Naive thymus-derived CD8-positive, alpha-beta T cell (primary cell): ENCODE measurements at regions not wholly inside any gene's neighbourhood (a gene's known extent, or its start where the extent isn't known, plus 50 kb on each side); places are given as distances from the start of the nearest gene placed in this dataset.

Experiments
- ATAC-seq, 2 donors: fragments of 150-1000 bp; cut with Tn5 transposase in 1 of 2; sonication (Bioruptor Pico), chemical (Tn5 transposase) in 1 of 2; 1 replicate in 1 of 2; 2 replicates in 1 of 2; pipeline ENCODE4 v1.10.0; 2021; ENCODE audit warnings: mild to moderate bottlenecking in 2 of 2, moderate library complexity in 2 of 2
- POLR2A ChIA-PET: fragments of 350-600 bp; sonication (Branson Sonifier 250); formaldehyde crosslinking; loops from one replicate; lab custom pipeline; 2021; ENCODE audit warnings: antibody characterized with exemption; lab: Charles Lee
- DNase-seq, 10 donors: peaks; one replicate each; pipeline versions ENCODE4 v3.0.0 to v3.0.0-alpha.2; 2020 to 2022
- H3K27ac Mint-ChIP-seq, 10 donors: one replicate each; pipeline ENCODE4 v1.8.0; 2020 to 2022; ENCODE audit warnings: mild to moderate bottlenecking in 10 of 10, mixed read lengths in 10 of 10, moderate library complexity in 4 of 10, inconsistent platforms in 1 of 10
- H3K27me3 Mint-ChIP-seq, 5 donors: one replicate each; pipeline ENCODE4 v1.8.0; 2021 to 2022; ENCODE audit warnings: mixed read lengths in 5 of 5
- H3K36me3 Mint-ChIP-seq, 3 donors: one replicate each; pipeline ENCODE4 v1.8.0; 2020 to 2022; ENCODE audit warnings: mixed read lengths in 3 of 3, mild to moderate bottlenecking in 2 of 3, inconsistent platforms in 1 of 3
- H3K4me1 Mint-ChIP-seq, 4 donors: one replicate each; pipeline ENCODE4 v1.8.0; 2021 to 2022; ENCODE audit warnings: mixed read lengths in 4 of 4
- H3K4me3 Mint-ChIP-seq, 10 donors: one replicate each; pipeline ENCODE4 v1.8.0; 2020 to 2022; ENCODE audit warnings: mild to moderate bottlenecking in 10 of 10, mixed read lengths in 10 of 10, moderate library complexity in 6 of 10, inconsistent platforms in 1 of 10
- H3K9me3 Mint-ChIP-seq, 9 donors: one replicate each; pipeline ENCODE4 v1.8.0; 2020 to 2022; ENCODE audit warnings: mixed read lengths in 9 of 9, mild to moderate bottlenecking in 3 of 9, inconsistent platforms in 1 of 9, moderate library complexity in 1 of 9

DNA sequence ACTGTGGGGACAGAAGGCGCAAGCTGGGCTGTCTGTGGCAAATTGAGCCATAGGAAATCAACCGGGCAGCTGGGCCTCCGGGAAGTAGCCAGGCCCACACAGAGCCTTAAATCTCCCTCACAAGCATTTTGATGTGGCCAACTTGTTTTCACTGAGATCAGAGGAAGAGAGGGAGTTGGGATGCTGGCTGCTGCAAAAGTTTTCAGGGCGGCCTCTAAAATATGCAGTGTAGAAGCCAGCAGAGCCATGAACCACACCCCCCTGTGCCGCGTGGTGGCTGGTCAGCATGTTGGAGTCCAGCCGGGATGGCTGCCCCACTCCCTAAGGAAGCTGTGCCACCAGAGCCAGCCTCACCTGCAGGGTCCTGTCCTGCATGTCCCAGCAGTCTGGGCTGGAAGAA lies 167.4 kb downstream of the CDC5L start:
- H3K27ac Mint-ChIP-seq = no peak overlapping the region
- ATAC-seq (no peak), DNase-seq (no peak)
- no peaks in the 10 kb centered on the region for H3K4me1 Mint-ChIP-seq
- peaks cover 11 to 18% (median 15%) of the 10 kb centered on the region in 5 donors for H3K27me3 Mint-ChIP-seq
- H3K36me3 Mint-ChIP-seq = no peaks in the 10 kb centered on the region
- no peak overlapping the region for H3K4me3 Mint-ChIP-seq
- POLR2A ChIA-PET = no interaction called here
- no peaks in the 10 kb centered on the region for H3K9me3 Mint-ChIP-seq

DNA sequence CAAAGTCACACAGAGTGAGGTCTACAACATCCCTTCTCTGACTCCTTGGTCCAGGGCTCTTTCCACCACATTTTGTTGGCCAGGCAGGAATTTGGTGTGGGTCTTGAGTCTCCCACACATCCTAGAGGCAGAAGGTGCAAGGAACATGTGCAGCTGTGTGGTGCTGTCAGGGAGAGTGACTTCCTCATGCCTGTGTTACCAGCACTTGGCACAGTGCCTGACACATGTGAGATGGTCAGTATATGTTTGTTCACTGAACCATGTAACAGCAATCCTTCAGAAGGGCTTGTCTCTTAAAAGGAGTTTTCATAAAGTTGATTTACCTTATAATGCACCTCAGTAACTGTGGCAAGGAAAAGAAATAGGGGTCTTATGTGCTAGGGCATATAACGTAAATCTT lies 168.5 kb downstream of the CDC5L start:
- Mint-ChIP-seq H3K9me3 (no peaks in the 10 kb centered on the region), H3K36me3 (no peaks in the 10 kb centered on the region), H3K4me3 (no peak overlapping the region), H3K4me1 (peaks cover 0 to 2% (median under 1%) of the 10 kb centered on the region in 4 donors), H3K27me3 (peaks cover 11 to 23% (median 18%) of the 10 kb centered on the region in 5 donors), H3K27ac (no peak overlapping the region)
- DNase-seq = no peak
- ATAC-seq = no peak
- POLR2A ChIA-PET = no interaction called here

DNA sequence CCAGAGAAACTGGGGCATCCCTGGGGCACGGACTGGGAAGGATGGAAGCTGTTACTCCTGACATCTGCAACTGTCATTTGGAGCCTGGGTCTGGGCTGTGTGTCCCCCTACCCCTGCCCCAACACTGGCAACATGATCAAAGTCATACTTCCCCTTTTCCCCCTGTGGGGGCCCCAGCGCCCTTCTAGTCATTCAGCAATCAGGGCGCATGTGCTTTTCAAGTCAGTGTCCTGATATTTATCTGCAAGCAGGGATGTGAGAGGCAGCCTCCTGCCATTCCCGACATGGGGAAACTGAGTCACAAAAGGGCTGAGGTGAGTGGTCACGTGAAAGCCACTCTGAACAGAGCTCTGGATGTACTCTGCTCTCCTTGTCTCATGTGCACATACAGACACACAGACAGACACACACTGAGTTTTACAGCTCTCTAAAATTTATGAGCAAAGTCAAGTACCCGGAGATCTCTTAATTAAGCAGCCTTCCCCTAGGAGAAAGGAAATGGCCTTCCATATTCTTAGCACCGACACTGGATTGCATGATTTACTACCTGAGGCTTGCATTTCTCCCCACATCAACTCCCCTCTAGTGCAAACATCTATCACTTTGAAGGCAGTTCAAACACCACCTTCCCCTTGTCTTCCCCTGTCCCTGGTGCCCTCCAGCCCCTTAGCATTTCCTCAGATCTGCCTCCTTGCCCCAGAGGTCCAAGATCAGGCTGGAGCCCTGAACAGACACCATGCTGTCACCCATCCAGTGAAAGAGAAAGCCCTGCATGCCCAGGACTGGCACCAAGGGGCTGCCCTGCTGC lies 170.7 kb downstream of the CDC5L start:
- H3K4me1 Mint-ChIP-seq = peaks cover 6 to 13% (median 8%) of the 10 kb centered on the region in 4 donors
- H3K9me3 Mint-ChIP-seq = no peaks in the 10 kb centered on the region
- ATAC-seq = no peak
- no peaks in the 10 kb centered on the region for H3K36me3 Mint-ChIP-seq
- POLR2A ChIA-PET = no interaction called here
- DNase-seq = no peak
- peaks cover 17 to 37% (median 27%) of the 10 kb centered on the region in 5 donors for H3K27me3 Mint-ChIP-seq
- H3K27ac Mint-ChIP-seq = no peak overlapping the region
- H3K4me3 Mint-ChIP-seq = no peak overlapping the region

DNA sequence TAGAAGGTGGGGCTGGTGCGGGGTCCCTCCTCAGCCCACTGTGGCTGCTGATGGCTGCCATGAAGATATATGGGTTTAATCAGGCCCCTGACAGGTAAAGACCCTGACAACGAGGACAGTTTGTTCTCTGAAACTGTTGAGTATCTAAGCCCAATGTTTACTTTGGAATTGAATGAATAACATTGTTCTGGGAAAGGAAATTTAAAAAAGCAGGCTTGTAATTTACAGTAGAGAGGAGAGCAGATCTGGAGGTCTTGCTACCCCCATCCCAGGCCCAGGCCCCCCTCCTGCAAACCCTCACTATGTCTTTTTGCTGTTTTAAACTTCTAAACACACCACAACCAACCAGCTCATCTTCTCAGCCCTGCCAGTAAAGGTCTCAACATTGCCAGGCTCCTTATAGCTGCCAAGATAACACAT lies 171.3 kb downstream of the CDC5L start:
- H3K36me3 Mint-ChIP-seq = no peaks in the 10 kb centered on the region
- no peak overlapping the region for H3K27ac Mint-ChIP-seq
- ATAC-seq (no peak), DNase-seq (no peak)
- POLR2A ChIA-PET = no interaction called here
- H3K27me3 Mint-ChIP-seq = peaks cover 17 to 37% (median 28%) of the 10 kb centered on the region in 5 donors
- H3K4me1 Mint-ChIP-seq = peaks cover 6 to 13% (median 8%) of the 10 kb centered on the region in 4 donors
- H3K4me3 Mint-ChIP-seq = no peak overlapping the region
- H3K9me3 Mint-ChIP-seq = no peaks in the 10 kb centered on the region

DNA sequence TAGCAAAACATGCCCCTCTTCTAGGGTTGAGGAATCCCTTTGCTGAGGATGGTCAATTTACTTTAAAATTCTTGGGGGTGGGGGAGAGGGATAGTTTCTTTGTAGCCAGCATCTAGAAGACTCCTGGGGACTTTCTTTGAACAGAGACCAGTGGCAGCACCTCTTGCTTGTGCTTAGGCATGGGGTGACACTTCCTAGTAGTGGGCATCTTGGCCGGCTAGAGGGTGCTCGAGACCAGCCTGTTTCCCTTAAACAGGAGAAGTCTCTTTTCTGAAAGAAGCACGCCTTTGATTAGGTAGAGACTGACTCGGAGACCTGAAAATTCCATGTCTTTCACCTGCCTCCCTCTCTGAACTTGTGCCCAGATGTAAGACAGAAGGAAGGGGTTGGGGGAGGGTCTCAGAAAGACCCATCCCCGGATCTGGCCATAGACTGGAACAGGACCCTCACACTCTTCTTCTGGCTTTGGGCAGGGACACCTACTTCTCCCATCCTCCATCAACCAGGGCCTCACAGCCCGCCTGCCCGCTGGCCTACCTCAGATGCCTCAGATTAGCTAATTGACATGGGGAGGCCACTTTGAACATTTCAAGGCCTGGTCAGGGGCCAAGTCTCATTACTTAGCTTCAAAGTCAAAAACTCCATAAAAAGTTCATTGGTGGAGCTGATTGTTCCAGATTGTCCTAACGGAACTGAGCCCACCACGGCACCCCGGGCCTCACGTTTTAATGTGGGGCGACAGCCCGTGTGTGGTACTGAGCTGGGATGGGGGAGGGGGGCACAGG lies 172.2 kb downstream of the CDC5L start:
- POLR2A ChIA-PET = no interaction called here
- DNase-seq (no peak), ATAC-seq (no peak)
- Mint-ChIP-seq H3K4me3 (no peak overlapping the region), H3K4me1 (peaks cover 6 to 13% (median 8%) of the 10 kb centered on the region in 4 donors), H3K9me3 (no peaks in the 10 kb centered on the region), H3K27ac (no peak overlapping the region), H3K36me3 (no peaks in the 10 kb centered on the region), H3K27me3 (peaks cover 17 to 37% (median 28%) of the 10 kb centered on the region in 5 donors)

DNA sequence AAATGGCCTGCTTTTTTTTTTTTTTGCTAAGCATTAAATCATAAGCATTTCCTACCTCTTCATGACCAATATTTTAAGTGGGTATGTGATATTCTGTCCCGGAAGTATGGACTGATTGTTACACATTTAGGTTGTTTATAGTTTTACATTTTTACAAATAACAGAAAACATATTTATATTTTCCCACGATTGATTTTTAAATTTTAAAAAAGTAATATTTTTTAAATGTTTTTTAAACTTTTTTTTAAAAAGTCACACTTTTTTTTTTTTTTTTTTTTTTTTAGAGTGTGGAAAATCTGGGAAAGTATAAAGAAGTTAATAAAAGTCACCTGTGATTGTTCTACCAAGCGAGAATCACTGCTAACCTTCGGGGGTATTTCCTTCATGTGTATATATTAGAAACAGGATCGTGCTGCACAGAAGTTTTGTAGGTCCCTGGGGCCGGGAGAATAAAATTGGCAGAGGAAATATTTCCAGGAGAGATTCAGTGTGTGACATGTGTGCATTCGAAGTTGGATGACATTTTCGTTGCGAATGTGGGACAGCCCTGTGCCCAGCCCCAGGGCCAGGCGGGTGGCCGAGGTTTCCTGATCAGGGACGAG lies 173.1 kb downstream of the CDC5L start:
- POLR2A ChIA-PET = no interaction called here
- Mint-ChIP-seq H3K4me1 (peaks cover 6 to 13% (median 8%) of the 10 kb centered on the region in 4 donors), H3K36me3 (no peaks in the 10 kb centered on the region), H3K4me3 (peak overlapping the region in 4 of 10 donors; percentile 8 to 82 (median 36)), H3K27ac (no peak overlapping the region), H3K27me3 (peaks cover 17 to 37% (median 27%) of the 10 kb centered on the region in 5 donors), H3K9me3 (no peaks in the 10 kb centered on the region)
- ATAC-seq (no peak), DNase-seq (no peak)

DNA sequence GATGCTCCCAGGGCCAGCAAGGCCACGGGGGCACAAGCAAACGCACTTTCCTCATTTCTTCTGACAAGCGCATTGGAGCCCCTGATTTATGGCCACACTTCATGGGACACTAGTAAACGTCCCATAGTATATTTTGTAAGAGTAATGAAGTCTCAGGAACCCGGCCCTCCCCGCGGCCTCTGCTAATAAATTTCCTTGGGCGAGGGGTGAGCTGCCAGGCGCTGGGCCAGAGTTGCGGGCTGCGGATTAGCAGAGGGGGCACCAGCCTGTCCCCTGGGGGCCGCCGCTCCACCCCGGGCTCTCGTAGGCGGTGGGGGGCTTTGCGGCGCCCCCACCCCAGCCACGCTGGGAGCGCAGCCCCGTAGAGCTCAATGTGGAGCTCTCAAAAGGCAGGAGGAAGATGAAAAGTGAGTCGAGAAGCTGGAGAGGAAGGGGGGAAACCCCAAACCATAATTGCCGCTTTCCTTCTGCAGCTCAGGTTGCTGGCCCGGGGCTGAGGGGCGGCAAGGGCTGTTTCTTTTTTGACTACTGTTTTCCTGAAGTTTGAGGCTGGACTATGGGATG lies 173.6 kb downstream of the CDC5L start:
- peak overlapping the region; percentile 32 to 85 (median 69) for H3K4me3 Mint-ChIP-seq

DNA sequence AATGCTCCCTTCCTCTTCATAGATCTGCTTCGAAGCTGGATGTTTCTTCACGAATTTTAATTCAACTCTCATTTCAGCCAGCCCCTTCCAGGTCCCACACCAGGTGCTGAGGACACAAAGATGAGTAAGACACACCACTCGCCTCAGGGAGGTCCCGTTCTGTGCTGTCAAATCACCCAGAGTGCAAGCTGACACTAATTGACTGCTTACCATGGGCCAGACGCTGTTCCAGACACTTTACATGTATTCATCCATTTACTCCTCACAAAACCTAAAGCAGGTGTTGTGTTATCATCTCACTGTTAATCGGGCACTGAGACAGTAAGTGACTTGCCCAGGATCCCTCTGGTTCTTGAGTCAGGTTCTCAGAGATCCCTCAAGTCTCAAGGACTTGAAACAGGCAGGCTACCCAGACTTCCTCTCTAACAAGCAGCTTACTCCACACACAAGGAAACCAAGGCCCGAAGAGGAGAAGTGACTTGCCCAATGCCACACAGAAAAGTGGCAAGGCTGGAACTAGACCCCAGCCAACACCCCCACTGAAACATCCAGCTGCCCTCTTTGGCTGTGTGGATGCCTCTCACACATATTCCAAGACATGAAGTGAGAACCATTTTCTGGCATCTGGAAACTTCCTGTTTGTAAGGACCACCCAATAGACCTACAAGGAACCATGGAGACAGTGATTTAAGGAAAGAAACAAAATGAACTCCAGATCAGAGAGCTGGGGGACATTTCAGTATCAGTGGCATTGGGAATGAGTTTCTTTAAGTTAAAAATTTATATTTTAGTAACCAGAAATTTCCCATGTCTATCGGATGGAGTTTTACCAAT lies 174.5 kb downstream of the CDC5L start:
- DNase-seq (no peak), ATAC-seq (no peak)
- peak overlapping the region in 3 of 10 donors; percentile 56 to 73 (median 67) for H3K27ac Mint-ChIP-seq
- no peaks in the 10 kb centered on the region for H3K9me3 Mint-ChIP-seq
- H3K36me3 Mint-ChIP-seq = no peaks in the 10 kb centered on the region
- peak overlapping the region; percentile 35 to 84 (median 66) for H3K4me3 Mint-ChIP-seq
- H3K27me3 Mint-ChIP-seq = peaks cover 19 to 35% (median 27%) of the 10 kb centered on the region in 5 donors
- POLR2A ChIA-PET = interaction anchor here (0.5 kb wide), 1 partner anchor 59 kb away, joined by 3 read pairs; no protein-coding TSS in a partner anchor
- H3K4me1 Mint-ChIP-seq = peaks cover 6 to 13% (median 8%) of the 10 kb centered on the region in 4 donors

More for the DNA sequence above, 173.6 kb downstream of the CDC5L start:
- POLR2A ChIA-PET = no interaction called here
- peak in 2 of 10 donors; percentile 3 to 12 for DNase-seq
- peaks cover 17 to 37% (median 27%) of the 10 kb centered on the region in 5 donors for H3K27me3 Mint-ChIP-seq
- no peaks in the 10 kb centered on the region for H3K9me3 Mint-ChIP-seq
- H3K36me3 Mint-ChIP-seq = no peaks in the 10 kb centered on the region
- H3K4me1 Mint-ChIP-seq = peaks cover 6 to 13% (median 8%) of the 10 kb centered on the region in 4 donors
- ATAC-seq = peak; percentile 49 to 56
- no peak overlapping the region for H3K27ac Mint-ChIP-seq

DNA sequence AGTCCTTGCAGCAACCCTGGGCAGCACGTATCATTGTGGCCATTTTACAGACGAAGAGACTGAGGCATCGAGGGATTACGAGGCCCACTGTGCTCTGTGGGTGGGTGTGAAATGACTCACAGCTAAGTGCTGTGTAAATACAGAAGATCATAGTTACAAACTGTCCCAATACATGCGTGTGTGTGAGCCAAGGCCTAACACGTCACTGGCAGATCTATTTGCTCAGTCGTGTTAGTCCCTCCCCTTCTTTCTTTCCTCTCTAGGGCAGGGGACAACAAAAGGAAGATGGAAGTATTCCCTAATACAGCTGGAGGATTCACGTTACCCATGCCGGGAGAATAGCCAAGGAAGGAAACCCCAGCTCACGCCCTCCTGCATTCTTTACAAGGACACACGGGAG lies 175.9 kb downstream of the CDC5L start:
- POLR2A ChIA-PET = no interaction called here
- Mint-ChIP-seq H3K4me1 (peaks cover 8 to 13% (median 9%) of the 10 kb centered on the region in 4 donors), H3K27me3 (peaks cover 14 to 25% (median 23%) of the 10 kb centered on the region in 5 donors), H3K27ac (no peak overlapping the region), H3K4me3 (no peak overlapping the region), H3K36me3 (no peaks in the 10 kb centered on the region), H3K9me3 (no peaks in the 10 kb centered on the region)
- ATAC-seq (no peak), DNase-seq (no peak)

DNA sequence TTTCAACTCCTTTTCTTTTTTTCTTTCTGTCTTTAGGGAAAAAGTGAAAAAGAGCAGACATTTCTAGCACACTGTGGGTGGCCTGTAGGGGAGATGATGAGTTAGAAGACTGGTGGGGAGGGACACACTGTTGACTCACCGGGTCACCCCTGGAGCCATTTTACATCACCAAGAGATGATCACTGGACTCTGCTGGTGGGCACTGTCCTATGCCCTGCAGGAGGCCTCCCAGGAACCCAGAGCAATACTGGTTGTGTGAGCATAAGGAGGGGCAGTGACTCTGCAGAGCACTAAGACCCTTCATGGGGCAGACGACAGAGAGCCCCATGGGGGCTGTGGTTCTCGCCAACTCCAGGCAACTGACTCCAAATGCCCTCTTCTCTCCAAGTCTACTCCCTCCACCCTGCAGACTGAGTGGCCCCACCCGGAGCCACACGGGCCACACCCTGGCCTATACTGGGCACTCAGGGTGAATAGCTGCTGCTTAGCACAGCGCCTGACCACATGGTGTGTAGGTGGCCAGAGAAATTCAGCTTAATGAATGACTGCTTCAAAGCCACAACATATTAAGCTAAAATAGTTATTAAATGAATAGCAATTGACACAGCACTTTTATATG lies 177.5 kb downstream of the CDC5L start:
- H3K27ac Mint-ChIP-seq = no peak overlapping the region
- POLR2A ChIA-PET = no interaction called here
- peaks cover 8 to 21% (median 16%) of the 10 kb centered on the region in 5 donors for H3K27me3 Mint-ChIP-seq
- ATAC-seq (no peak), DNase-seq (no peak)
- peaks cover 8 to 13% (median 9%) of the 10 kb centered on the region in 4 donors for H3K4me1 Mint-ChIP-seq
- H3K4me3 Mint-ChIP-seq = no peak overlapping the region
- H3K36me3 Mint-ChIP-seq = no peaks in the 10 kb centered on the region
- no peaks in the 10 kb centered on the region for H3K9me3 Mint-ChIP-seq

DNA sequence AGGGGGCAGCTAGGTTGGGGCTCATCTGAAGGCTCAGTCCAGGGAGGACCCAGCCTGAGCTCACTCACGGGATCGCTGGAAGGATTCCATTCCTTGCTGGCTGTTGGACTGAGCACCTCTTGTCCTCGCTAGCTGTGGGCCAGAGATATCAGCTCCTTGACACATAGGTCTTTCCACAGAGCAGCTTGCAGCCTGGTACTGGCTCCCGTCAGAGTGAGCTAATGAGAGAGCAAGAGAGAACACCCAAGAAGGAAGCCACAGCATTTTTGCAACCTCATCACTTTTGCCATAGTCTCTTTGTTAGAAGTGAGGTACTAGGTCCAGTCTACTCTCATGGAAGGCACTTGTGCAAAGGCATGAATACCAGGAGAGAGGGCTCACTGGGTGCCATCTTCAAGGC lies 179.9 kb downstream of the CDC5L start:
- ATAC-seq (no peak), DNase-seq (no peak)
- Mint-ChIP-seq H3K9me3 (no peaks in the 10 kb centered on the region), H3K4me3 (no peak overlapping the region), H3K27me3 (peaks cover 3 to 13% (median 9%) of the 10 kb centered on the region in 5 donors), H3K27ac (no peak overlapping the region), H3K4me1 (peaks cover 0 to 3% (median 0%) of the 10 kb centered on the region in 4 donors), H3K36me3 (no peaks in the 10 kb centered on the region)
- POLR2A ChIA-PET = no interaction called here
